H1 (cell line): ENCODE measurements at regions not wholly inside any gene's neighbourhood (a gene's known extent, or its start where the extent isn't known, plus 50 kb on each side); places are given as distances from the start of the nearest gene placed in this dataset.

Source experiments
- CTCF ChIA-PET: fragments of 300-600 bp; sonication (Branson Sonifier 250); formaldehyde crosslinking; loops from one replicate; lab custom pipeline; 2021; ENCODE audit not compliant: partially characterized antibody; lab: Charles Lee
- POLR2A ChIA-PET: fragments of 300-600 bp; sonication (Branson Sonifier 250); formaldehyde crosslinking; loops from one replicate; lab custom pipeline; 2021; ENCODE audit warnings: inconsistent platforms; ENCODE audit not compliant: partially characterized antibody; lab: Charles Lee
- DNase-seq, 2 experiments: peaks; one replicate each; pipeline versions ENCODE4 v3.0.0 to v3.0.0-alpha.2; 2010 to 2022; ENCODE audit warnings: low spot score in 2 of 2, low read depth in 1 of 2, mixed read lengths in 1 of 2
- FAIRE-seq: peaks from 2 replicates; lab custom pipeline; 2011; peaks lifted over from hg19 to GRCh38; lab: Jason Lieb, UNC
- H2AFZ ChIP-seq: 2 replicates; pipeline ENCODE4 v1.8.1; 2012; ENCODE audit warnings: low read length, inconsistent platforms
- H2AK5ac ChIP-seq: 2 replicates; pipeline ENCODE4 v1.6.1; 2013; ENCODE audit warnings: low read depth, low read length
- H2BK120ac ChIP-seq: replicated peaks from 2 replicates; pipeline ENCODE3; 2013; ENCODE audit warnings: low read depth, low read length, inconsistent platforms
- H2BK12ac ChIP-seq: 2 replicates; pipeline ENCODE4 v1.6.1; 2013; ENCODE audit warnings: low read depth, low read length
- H2BK15ac ChIP-seq: 2 replicates; pipeline ENCODE4 v1.6.1; 2013; ENCODE audit warnings: low read length
- H2BK20ac ChIP-seq: 2 replicates; pipeline ENCODE4 v1.6.1; 2013; ENCODE audit warnings: low read length
- H2BK5ac ChIP-seq: 2 replicates; pipeline ENCODE4 v1.6.1; 2013; ENCODE audit warnings: low read depth, low read length
- H3K14ac ChIP-seq: 2 replicates; pipeline ENCODE4 v1.6.1; 2013; ENCODE audit warnings: inconsistent platforms; ENCODE audit not compliant: insufficient read length
- H3K18ac ChIP-seq: 2 replicates; pipeline ENCODE4 v1.6.1; 2013; ENCODE audit warnings: low read length; ENCODE audit errors: extremely low read depth
- H3K23ac ChIP-seq: 2 replicates; pipeline ENCODE4 v1.6.1; 2013; ENCODE audit warnings: inconsistent platforms; ENCODE audit not compliant: insufficient read length
- H3K23me2 ChIP-seq: 2 replicates; pipeline ENCODE4 v1.6.1; 2013; ENCODE audit warnings: low read depth, low read length
- H3K27ac ChIP-seq: 2 replicates; pipeline ENCODE4 v1.6.1; 2011; ENCODE audit warnings: low read depth, low read length, inconsistent platforms
- H3K27me3 ChIP-seq, 4 experiments: replicated peaks in 1 of 4; 1 replicate in 1 of 4; 2 replicates in 3 of 4; pipeline versions ENCODE4 v1.6.1 to v1.8.1; 2011 to 2013; ENCODE audit warnings: low read length in 3 of 4, mild to moderate bottlenecking in 3 of 4, inconsistent platforms in 2 of 4, mixed read lengths in 2 of 4, moderate library complexity in 1 of 4; ENCODE audit not compliant: control insufficient read depth in 3 of 4, insufficient read depth in 3 of 4; ENCODE audit errors: extremely low read depth in 1 of 4
- H3K36me3 ChIP-seq, 4 experiments: 2 replicates each; pipeline versions ENCODE4 v1.6.1 to v1.8.1; 2011 to 2013; ENCODE audit warnings: mild to moderate bottlenecking in 4 of 4, low read length in 3 of 4, moderate library complexity in 2 of 4, control low read depth in 1 of 4, inconsistent platforms in 1 of 4; ENCODE audit not compliant: insufficient read depth in 4 of 4, control insufficient read depth in 2 of 4
- H3K4ac ChIP-seq: replicated peaks from 2 replicates; pipeline ENCODE3; 2013; ENCODE audit warnings: low read length, low read depth, mixed read lengths, inconsistent platforms; ENCODE audit not compliant: insufficient read length
- H3K4me1 ChIP-seq, 4 experiments: replicated peaks in 1 of 4; 1 replicate in 1 of 4; 2 replicates in 3 of 4; pipeline versions ENCODE4 v1.6.1 to v1.8.1; 2011 to 2013; ENCODE audit warnings: low read length in 3 of 4, inconsistent platforms in 2 of 4, mixed read lengths in 1 of 4; ENCODE audit not compliant: insufficient read depth in 4 of 4, control insufficient read depth in 3 of 4
- H3K4me2 ChIP-seq, 2 experiments: 2 replicates each; pipeline versions ENCODE4 v1.6.1 to v1.8.1; 2011 to 2013; ENCODE audit warnings: low read depth in 2 of 2, low read length in 2 of 2, control low read depth in 1 of 2, inconsistent platforms in 1 of 2, mild to moderate bottlenecking in 1 of 2; ENCODE audit not compliant: insufficient read depth in 1 of 2
- H3K4me3 ChIP-seq, 4 experiments: fragments of 200-600, 300-600 bp in 1 of 4; sonication (generic), shearing (Covaris generic), sonication (Bioruptor Twin) in 1 of 4; 2 replicates each; pipeline versions ENCODE4 v1.5.1 to v1.8.1; 2011 to 2016; ENCODE audit warnings: low read length in 4 of 4, low read depth in 3 of 4, control low read depth in 2 of 4, inconsistent platforms in 2 of 4, mild to moderate bottlenecking in 2 of 4, mixed read lengths in 1 of 4, moderate library complexity in 1 of 4; ENCODE audit not compliant: insufficient read depth in 2 of 4; ENCODE audit errors: extremely low read depth in 1 of 4
- H3K56ac ChIP-seq: replicated peaks from 2 replicates; pipeline ENCODE3; 2013; ENCODE audit warnings: low read depth, mild to moderate bottlenecking, mixed read lengths, low read length, inconsistent platforms; ENCODE audit not compliant: insufficient read length
- H3K79me1 ChIP-seq: 2 replicates; pipeline ENCODE4 v1.6.1; 2013; ENCODE audit warnings: low read depth, low read length, control low read depth
- H3K79me2 ChIP-seq, 2 experiments: 2 replicates each; pipeline versions ENCODE4 v1.6.1 to v1.8.1; 2012 to 2013; ENCODE audit warnings: low read length in 2 of 2, mild to moderate bottlenecking in 2 of 2, inconsistent platforms in 1 of 2; ENCODE audit not compliant: insufficient read depth in 2 of 2, control insufficient read depth in 1 of 2
- H3K9ac ChIP-seq, 4 experiments: replicated peaks in 1 of 4; 1 replicate in 1 of 4; 2 replicates in 3 of 4; pipeline versions ENCODE4 v1.6.1 to v1.8.1; 2011 to 2013; ENCODE audit warnings: low read depth in 3 of 4, low read length in 3 of 4, control low read depth in 2 of 4, mild to moderate bottlenecking in 2 of 4, moderate library complexity in 2 of 4, inconsistent platforms in 1 of 4; ENCODE audit errors: extremely low read depth in 1 of 4
- H3K9me3 ChIP-seq, 2 experiments: 2 replicates each; pipeline versions ENCODE4 v1.6.1 to v1.8.1; 2012 to 2013; ENCODE audit warnings: mild to moderate bottlenecking in 2 of 2, moderate library complexity in 2 of 2, control low read depth in 1 of 2, inconsistent platforms in 1 of 2, low read depth in 1 of 2, low read length in 1 of 2, mixed read lengths in 1 of 2; ENCODE audit not compliant: insufficient read depth in 2 of 2
- H4K20me1 ChIP-seq, 2 experiments: replicated peaks in 1 of 2; 2 replicates each; pipeline versions ENCODE3 to v1.8.1; 2011 to 2013; ENCODE audit warnings: inconsistent platforms in 2 of 2, low read length in 2 of 2, mild to moderate bottlenecking in 1 of 2; ENCODE audit not compliant: insufficient read depth in 2 of 2, control insufficient read depth in 1 of 2
- H4K5ac ChIP-seq: 2 replicates; pipeline ENCODE4 v1.6.1; 2013; ENCODE audit warnings: low read length, low read depth, mixed read lengths, inconsistent platforms; ENCODE audit not compliant: insufficient read length
- H4K8ac ChIP-seq: 2 replicates; pipeline ENCODE4 v1.8.0; 2013; ENCODE audit warnings: mild to moderate bottlenecking, moderate library complexity, low read length, inconsistent platforms; ENCODE audit not compliant: insufficient read depth; ENCODE audit errors: extremely low read depth
- H4K91ac ChIP-seq: replicated peaks from 2 replicates; pipeline ENCODE3; 2013; ENCODE audit warnings: low read length, mixed read lengths, inconsistent platforms; ENCODE audit not compliant: insufficient read length
- CBX8 ChIP-seq: fragments of 300-800, 300-1000 bp; sonication (generic); IDR thresholded peaks from 2 replicates; pipeline ENCODE4 v1.7.1; 2016; ENCODE audit warnings: low read depth, low read length, borderline replicate concordance
- CHD1 ChIP-seq: IDR thresholded peaks from 2 replicates; pipeline ENCODE4 v1.6.1; 2012; ENCODE audit warnings: low read depth, low read length, improper control_type of control experiment
- CTCF ChIP-seq, 3 experiments: IDR thresholded peaks; 1 replicate in 2 of 3; 2 replicates in 1 of 3; pipeline versions ENCODE4 v1.5.1 to v1.6.1; 2011; ENCODE audit warnings: low read length in 3 of 3, mild to moderate bottlenecking in 3 of 3, inconsistent platforms in 2 of 3, low read depth in 1 of 3, moderate library complexity in 1 of 3; ENCODE audit not compliant: insufficient read depth in 1 of 3; ENCODE audit errors: control extremely low read depth in 1 of 3
- HDAC6 ChIP-seq: IDR thresholded peaks from one replicate; pipeline ENCODE4 v1.7.1; 2012; ENCODE audit warnings: low read depth, mild to moderate bottlenecking, inconsistent platforms, low read length, moderate library complexity
- JUN ChIP-seq: IDR thresholded peaks from 2 replicates; pipeline ENCODE4 v1.6.1; 2011; ENCODE audit warnings: low read depth, mild to moderate bottlenecking, improper control_type of control experiment, low read length
- RBBP5 ChIP-seq: IDR thresholded peaks from 2 replicates; pipeline ENCODE4 v1.7.1; 2012; ENCODE audit warnings: low read depth, mild to moderate bottlenecking, inconsistent platforms, low read length, moderate library complexity, borderline replicate concordance
- RFX5 ChIP-seq: IDR thresholded peaks from 2 replicates; pipeline ENCODE4 v1.6.1; 2011; ENCODE audit warnings: low read depth, low read length, improper control_type of control experiment, borderline replicate concordance
- SAP30 ChIP-seq: fragments of 300-600 bp; sonication (generic); IDR thresholded peaks from 2 replicates; pipeline ENCODE4 v1.7.1; 2012; ENCODE audit warnings: low read length, moderate library complexity, mild to moderate bottlenecking, inconsistent platforms; ENCODE audit not compliant: insufficient read depth, insufficient replicate concordance
- SP2 ChIP-seq: IDR thresholded peaks from 2 replicates; pipeline ENCODE4 v1.6.1; 2012; ENCODE audit warnings: mild to moderate bottlenecking, low read length, inconsistent platforms
- TAF1 ChIP-seq: IDR thresholded peaks from 2 replicates; pipeline ENCODE4 v1.6.1; 2011; ENCODE audit warnings: mild to moderate bottlenecking, low read depth, low read length
- WGBS, 2 experiments: shearing (Covaris generic) in 1 of 2; methylation state at CpG; one replicate each; pipeline versions ENCODE4 v1.1.6 to v1.1.7; 2013 to 2015; ENCODE audit warnings: low lambda C conversion rate in 2 of 2, mixed read lengths in 2 of 2, inconsistent platforms in 1 of 2, low coverage in 1 of 2, missing lambda C conversion rate in 1 of 2; ENCODE audit not compliant: insufficient replicate concordance in 2 of 2, insufficient coverage in 1 of 2, insufficient read length in 1 of 2; ENCODE audit errors: extremely low coverage in 1 of 2, missing lambda C conversion rate in 1 of 2; 5-methylcytosine and 5-hydroxymethylcytosine counted together
- TF ChIP-seq, protein P1 (sequence below): IDR thresholded peaks from 2 replicates; pipeline ENCODE4 v1.6.1; 2012; ENCODE audit warnings: low read length, inconsistent platforms

DNA sequence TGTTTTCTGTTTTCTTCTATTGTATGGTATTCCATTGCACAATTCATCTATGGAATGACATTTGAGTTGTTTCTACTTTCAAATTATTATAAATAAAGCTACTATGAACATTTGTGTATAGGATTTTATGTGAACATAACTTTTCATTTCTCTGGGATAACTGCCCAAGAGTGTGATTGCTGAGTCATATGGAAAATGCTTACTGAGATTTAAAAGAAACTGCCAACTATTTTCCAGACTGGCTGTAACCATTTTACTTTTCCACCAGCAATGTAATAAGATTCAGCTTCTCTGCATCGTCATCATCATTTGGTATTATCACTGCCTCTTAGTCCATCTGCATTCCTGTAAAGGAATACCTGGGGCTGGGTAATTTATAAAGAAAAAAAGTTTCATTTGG, 779.6 kb upstream of the PRMT6 start:
- FAIRE-seq (no peak), DNase-seq (no peak)
- ChIA-PET POLR2A (no interaction called here), CTCF (interaction anchor here (0.6 to 1.1 kb wide), 2 partner anchors 26 to 55 kb away, joined by 3 read pairs; no protein-coding TSS in a partner anchor)
- H3K18ac ChIP-seq: no peak overlapping the region
- no peak overlapping the region for H2BK15ac ChIP-seq
- no peaks in the 10 kb centered on the region for H3K79me2 ChIP-seq
- no peak overlapping the region for H3K4me2 ChIP-seq
- no peak overlapping the region for H3K27ac ChIP-seq
- H2BK12ac ChIP-seq: no peak overlapping the region
- no peak overlapping the region for H2AFZ ChIP-seq
- H4K8ac ChIP-seq: no peak overlapping the region
- H4K91ac ChIP-seq: no peak overlapping the region
- no peak overlapping the region for H3K4ac ChIP-seq
- H3K9me3 ChIP-seq: no peaks in the 10 kb centered on the region
- no peak overlapping the region for H2AK5ac ChIP-seq
- no peak overlapping the region for H3K14ac ChIP-seq
- no peak overlapping the region for H3K23ac ChIP-seq
- no peaks in the 10 kb centered on the region for H3K4me1 ChIP-seq
- no peaks in the 10 kb centered on the region for H3K23me2 ChIP-seq
- H3K4me3 ChIP-seq: no peak overlapping the region
- H3K56ac ChIP-seq: no peak overlapping the region
- H3K9ac ChIP-seq: no peak overlapping the region
- H2BK5ac ChIP-seq: no peak overlapping the region
- H3K36me3 ChIP-seq: no peaks in the 10 kb centered on the region
- H3K79me1 ChIP-seq: no peaks in the 10 kb centered on the region
- H2BK20ac ChIP-seq: no peak overlapping the region
- no peaks in the 10 kb centered on the region for H3K27me3 ChIP-seq
- H2BK120ac ChIP-seq: no peak overlapping the region
- H4K20me1 ChIP-seq: no peaks in the 10 kb centered on the region
- 100% methylated on average over 1 of the region's 1 CpG; no CpG with 5 or more reads in 1 of the 2 experiments for WGBS, 2 experiments
- no peak overlapping the region for H4K5ac ChIP-seq
- no peak for TF ChIP-seq RBBP5
- no peak for TF ChIP-seq RFX5
- no peak for TF ChIP-seq TAF1
- TF ChIP-seq, protein P1, sequence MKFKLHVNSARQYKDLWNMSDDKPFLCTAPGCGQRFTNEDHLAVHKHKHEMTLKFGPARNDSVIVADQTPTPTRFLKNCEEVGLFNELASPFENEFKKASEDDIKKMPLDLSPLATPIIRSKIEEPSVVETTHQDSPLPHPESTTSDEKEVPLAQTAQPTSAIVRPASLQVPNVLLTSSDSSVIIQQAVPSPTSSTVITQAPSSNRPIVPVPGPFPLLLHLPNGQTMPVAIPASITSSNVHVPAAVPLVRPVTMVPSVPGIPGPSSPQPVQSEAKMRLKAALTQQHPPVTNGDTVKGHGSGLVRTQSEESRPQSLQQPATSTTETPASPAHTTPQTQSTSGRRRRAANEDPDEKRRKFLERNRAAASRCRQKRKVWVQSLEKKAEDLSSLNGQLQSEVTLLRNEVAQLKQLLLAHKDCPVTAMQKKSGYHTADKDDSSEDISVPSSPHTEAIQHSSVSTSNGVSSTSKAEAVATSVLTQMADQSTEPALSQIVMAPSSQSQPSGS: no peak
- TF ChIP-seq CTCF (IDR thresholded peaks at IDR 0.05; ENCODE audit: control extremely low read depth in 1 of 3, insufficient read depth in 1 of 3, low read depth in 1 of 3, low read length in 3 of 3): no peak
- TF ChIP-seq SP2: no peak
- no peak for TF ChIP-seq JUN
- TF ChIP-seq HDAC6: no peak
- TF ChIP-seq CHD1: no peak
- no peak for TF ChIP-seq SAP30
- no peak for TF ChIP-seq CBX8
